ENCODE measurements at regions not wholly inside any gene's neighbourhood (a gene's known extent, or its start where the extent isn't known, plus 50 kb on each side); places are given as distances from the start of the nearest gene placed in this dataset.

DNA sequence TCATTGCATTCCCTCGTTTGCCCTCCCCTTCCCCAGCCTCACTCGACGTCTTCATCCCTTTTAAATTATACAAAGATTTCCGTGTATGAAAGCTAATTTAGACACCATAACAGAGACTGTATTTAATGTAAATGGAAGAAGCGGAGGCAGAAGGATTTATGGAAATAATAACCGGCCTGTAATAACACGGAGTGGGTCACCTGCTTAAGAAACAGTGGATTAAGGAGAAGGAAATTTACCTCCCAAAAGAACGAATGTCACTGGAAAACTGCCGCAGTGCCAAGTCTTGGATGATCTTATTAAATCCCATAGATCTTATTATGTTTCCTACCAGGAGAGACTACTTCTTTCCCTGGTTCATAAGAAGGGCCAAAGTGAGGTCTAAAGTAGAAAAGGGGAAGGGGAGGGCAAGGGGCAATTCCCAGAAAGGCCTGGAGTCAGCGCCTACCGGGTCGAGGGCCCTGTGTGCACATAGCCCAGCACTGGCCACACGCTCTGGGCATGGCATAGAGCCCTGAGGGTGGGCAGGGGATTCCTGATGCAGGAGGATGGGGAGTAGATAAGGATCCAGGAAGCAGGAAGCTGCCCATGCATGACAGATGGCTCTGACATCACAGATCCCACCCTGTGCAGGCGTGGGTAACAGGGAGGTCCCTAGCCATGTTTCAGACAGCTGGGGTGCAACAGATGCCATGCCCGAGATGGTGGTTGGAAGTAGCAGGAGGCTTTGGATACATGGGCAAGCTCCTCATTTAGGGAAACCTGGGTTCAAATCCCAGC lies 56.2 kb upstream of the RPL38 start:
- Histone ChIP-seq H3K27ac (no peak overlapping the region), H2AFZ (replicated peaks) (no peak overlapping the region), H3K4me3 (no peak overlapping the region), H3K36me3 (no peaks in the 10 kb centered on the region), H3F3A (ENCODE audit: low read depth) (no peaks in the 10 kb centered on the region), H3K4me2 (no peak overlapping the region), H3K9ac (no peak overlapping the region), H4K20me1 (ENCODE audit: low read depth) (no peaks in the 10 kb centered on the region), H3K79me2 (ENCODE audit: low read depth) (no peaks in the 10 kb centered on the region), H3K9me3 (ENCODE audit: low read depth) (no peaks in the 10 kb centered on the region), H3K27me3 (no peaks in the 10 kb centered on the region), H3K4me1 (peaks cover 8% of the 10 kb centered on the region)
- no peak for TF ChIP-seq EZH2phosphoT487 (IDR thresholded peaks at IDR 0.05)
- TF ChIP-seq, protein P1, sequence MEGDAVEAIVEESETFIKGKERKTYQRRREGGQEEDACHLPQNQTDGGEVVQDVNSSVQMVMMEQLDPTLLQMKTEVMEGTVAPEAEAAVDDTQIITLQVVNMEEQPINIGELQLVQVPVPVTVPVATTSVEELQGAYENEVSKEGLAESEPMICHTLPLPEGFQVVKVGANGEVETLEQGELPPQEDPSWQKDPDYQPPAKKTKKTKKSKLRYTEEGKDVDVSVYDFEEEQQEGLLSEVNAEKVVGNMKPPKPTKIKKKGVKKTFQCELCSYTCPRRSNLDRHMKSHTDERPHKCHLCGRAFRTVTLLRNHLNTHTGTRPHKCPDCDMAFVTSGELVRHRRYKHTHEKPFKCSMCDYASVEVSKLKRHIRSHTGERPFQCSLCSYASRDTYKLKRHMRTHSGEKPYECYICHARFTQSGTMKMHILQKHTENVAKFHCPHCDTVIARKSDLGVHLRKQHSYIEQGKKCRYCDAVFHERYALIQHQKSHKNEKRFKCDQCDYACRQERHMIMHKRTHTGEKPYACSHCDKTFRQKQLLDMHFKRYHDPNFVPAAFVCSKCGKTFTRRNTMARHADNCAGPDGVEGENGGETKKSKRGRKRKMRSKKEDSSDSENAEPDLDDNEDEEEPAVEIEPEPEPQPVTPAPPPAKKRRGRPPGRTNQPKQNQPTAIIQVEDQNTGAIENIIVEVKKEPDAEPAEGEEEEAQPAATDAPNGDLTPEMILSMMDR (IDR thresholded peaks at IDR 0.05) = no peak
- no peak for TF ChIP-seq EZH2 (IDR thresholded peaks at IDR 0.05)
- Mint-ChIP-seq H3K4me3 (no peak overlapping the region), H3K9me3 (peaks cover 18% of the 10 kb centered on the region), H3K36me3 (no peaks in the 10 kb centered on the region), H3K27me3 (ENCODE audit: insufficient read depth, low read depth) (peaks cover 6% of the 10 kb centered on the region), H3K27ac (no peak overlapping the region), H3K4me1 (no peaks in the 10 kb centered on the region)
- DNase-seq (ENCODE audit: low spot score) = no peak

DNA sequence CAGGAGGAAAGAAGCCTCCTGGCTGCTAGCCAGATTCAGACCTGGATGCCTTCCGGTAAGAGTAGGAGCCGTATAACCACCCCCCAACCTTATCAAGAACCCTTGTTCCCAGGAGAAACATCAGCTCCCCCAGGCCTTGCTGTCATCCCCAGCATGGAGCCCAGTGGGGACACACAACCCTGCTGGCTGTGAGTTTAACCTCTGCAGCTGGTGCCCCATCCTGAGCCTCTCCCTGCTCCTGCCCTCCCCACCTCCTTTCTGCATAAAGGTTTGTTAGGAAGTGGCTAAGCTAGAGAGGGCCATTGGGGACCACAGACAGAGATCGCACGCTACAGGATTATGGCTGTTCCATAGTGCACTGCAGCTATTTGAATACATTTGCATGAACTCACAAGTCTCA lies 55.5 kb upstream of the RPL38 start:
- H2AFZ ChIP-seq (replicated peaks) = no peak overlapping the region
- H3K79me2 ChIP-seq (ENCODE audit: low read depth) = no peaks in the 10 kb centered on the region
- H3K27me3 ChIP-seq = no peaks in the 10 kb centered on the region
- H3F3A ChIP-seq (ENCODE audit: low read depth) = no peaks in the 10 kb centered on the region
- H4K20me1 ChIP-seq (ENCODE audit: low read depth) = no peaks in the 10 kb centered on the region
- no peaks in the 10 kb centered on the region for H3K9me3 ChIP-seq (ENCODE audit: low read depth)
- no peaks in the 10 kb centered on the region for H3K36me3 Mint-ChIP-seq
- H3K4me3 Mint-ChIP-seq = no peak overlapping the region
- TF ChIP-seq EZH2 (IDR thresholded peaks at IDR 0.05) = no peak
- TF ChIP-seq, protein P1 (IDR thresholded peaks at IDR 0.05) = no peak
- no peak for TF ChIP-seq EZH2phosphoT487 (IDR thresholded peaks at IDR 0.05)
- no peaks in the 10 kb centered on the region for H3K4me1 Mint-ChIP-seq
- DNase-seq (ENCODE audit: low spot score) = no peak
- peaks cover 8% of the 10 kb centered on the region for H3K4me1 ChIP-seq
- peaks cover 6% of the 10 kb centered on the region for H3K27me3 Mint-ChIP-seq (ENCODE audit: insufficient read depth, low read depth)
- no peak overlapping the region for H3K4me3 ChIP-seq
- peaks cover 11% of the 10 kb centered on the region for H3K9me3 Mint-ChIP-seq
- no peak overlapping the region for H3K4me2 ChIP-seq
- H3K9ac ChIP-seq = no peak overlapping the region
- H3K36me3 ChIP-seq = no peaks in the 10 kb centered on the region
- H3K27ac Mint-ChIP-seq = no peak overlapping the region
- no peak overlapping the region for H3K27ac ChIP-seq

DNA sequence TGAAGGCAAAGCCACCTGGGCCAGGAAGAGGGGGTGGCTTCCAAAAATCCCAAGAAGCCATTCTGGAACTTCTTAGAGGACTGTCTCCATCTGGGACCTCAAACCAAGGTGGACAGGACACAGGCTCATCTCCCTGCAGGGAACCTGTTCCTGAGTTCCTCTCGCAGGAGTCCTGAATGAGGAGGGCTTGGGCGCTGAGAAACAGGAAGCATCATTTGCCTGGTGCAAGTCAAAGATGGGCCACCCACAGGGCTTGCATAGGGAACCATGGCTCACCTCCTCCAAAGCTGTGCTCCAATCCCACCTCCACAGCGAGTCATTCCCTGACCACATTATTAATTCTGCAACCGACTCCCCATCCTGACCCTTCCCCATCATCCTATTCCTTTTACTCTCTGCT lies 55.0 kb upstream of the RPL38 start:
- TF ChIP-seq EZH2 (IDR thresholded peaks at IDR 0.05) (no peak), EZH2phosphoT487 (IDR thresholded peaks at IDR 0.05) (no peak)
- TF ChIP-seq, protein P1 (IDR thresholded peaks at IDR 0.05) = no peak
- Histone ChIP-seq H3K4me2 (no peak overlapping the region), H3K36me3 (no peaks in the 10 kb centered on the region), H3K27ac (no peak overlapping the region), H2AFZ (replicated peaks) (no peak overlapping the region), H3K79me2 (ENCODE audit: low read depth) (no peaks in the 10 kb centered on the region), H3K9ac (no peak overlapping the region), H4K20me1 (ENCODE audit: low read depth) (no peaks in the 10 kb centered on the region), H3K27me3 (no peaks in the 10 kb centered on the region), H3K9me3 (ENCODE audit: low read depth) (no peaks in the 10 kb centered on the region), H3K4me3 (no peak overlapping the region), H3K4me1 (peaks cover 8% of the 10 kb centered on the region), H3F3A (ENCODE audit: low read depth) (no peaks in the 10 kb centered on the region)
- no peak overlapping the region for H3K4me3 Mint-ChIP-seq
- no peaks in the 10 kb centered on the region for H3K36me3 Mint-ChIP-seq
- no peaks in the 10 kb centered on the region for H3K4me1 Mint-ChIP-seq
- peak overlapping the region; percentile 12 for H3K27ac Mint-ChIP-seq
- peaks cover 6% of the 10 kb centered on the region for H3K9me3 Mint-ChIP-seq
- no peak for DNase-seq (ENCODE audit: low spot score)
- peaks cover 6% of the 10 kb centered on the region for H3K27me3 Mint-ChIP-seq (ENCODE audit: insufficient read depth, low read depth)

Measured in neural progenitor cell (in vitro differentiated cells).